Adrenal gland (tissue), 5 donors: ENCODE measurements at regions not wholly inside any gene's neighbourhood (a gene's known extent, or its start where the extent isn't known, plus 50 kb on each side); places are given as distances from the start of the nearest gene placed in this dataset.

ENCODE experiments used
- POLR2A ChIP-seq, 2 donors: fragments of 450-650 bp; IDR thresholded peaks; one replicate each; pipeline ENCODE4 v1.6.1; 2017; ENCODE audit warnings: antibody characterized with exemption in 2 of 2, mild to moderate bottlenecking in 2 of 2, moderate library complexity in 1 of 2
- TF ChIP-seq, protein P1 (sequence below), 6 experiments: fragments of 450-650 bp in 4 of 6; fragments of 200-600 bp in 2 of 6; sonication (generic) in 1 of 6; IDR thresholded peaks; 1 replicate in 5 of 6; 2 replicates in 1 of 6; pipeline versions ENCODE4 v1.5.1 to v1.8.0; 2016 to 2021; ENCODE audit warnings: antibody characterized with exemption in 6 of 6, mild to moderate bottlenecking in 2 of 6, moderate library complexity in 1 of 6
- donor health status: DM: no; HTN: no; CAD: no.

DNA sequence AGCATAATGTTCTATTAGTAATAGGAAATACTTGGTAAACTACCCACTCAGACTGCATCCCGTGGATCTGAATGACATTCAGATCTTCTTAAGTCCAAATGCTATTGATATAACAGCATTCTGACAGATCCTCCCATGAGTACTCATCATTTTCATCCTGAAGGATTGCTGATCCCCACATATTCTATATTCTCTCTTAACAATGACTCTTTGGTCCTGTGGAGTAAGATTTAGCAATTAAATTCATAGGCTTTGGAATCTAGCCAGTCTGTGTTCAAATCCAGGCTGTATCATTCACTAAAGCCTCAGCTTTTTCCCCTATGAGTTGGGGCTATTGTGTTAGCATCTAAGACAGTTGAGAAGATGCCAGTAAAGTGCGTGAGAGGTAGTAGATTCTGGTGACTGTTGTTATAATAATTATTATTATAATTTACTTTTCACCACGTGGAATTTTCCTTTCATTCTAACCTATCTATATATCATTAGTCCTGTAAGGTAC, 591.3 kb upstream of the SYT4 start:
- TF ChIP-seq, protein P1, sequence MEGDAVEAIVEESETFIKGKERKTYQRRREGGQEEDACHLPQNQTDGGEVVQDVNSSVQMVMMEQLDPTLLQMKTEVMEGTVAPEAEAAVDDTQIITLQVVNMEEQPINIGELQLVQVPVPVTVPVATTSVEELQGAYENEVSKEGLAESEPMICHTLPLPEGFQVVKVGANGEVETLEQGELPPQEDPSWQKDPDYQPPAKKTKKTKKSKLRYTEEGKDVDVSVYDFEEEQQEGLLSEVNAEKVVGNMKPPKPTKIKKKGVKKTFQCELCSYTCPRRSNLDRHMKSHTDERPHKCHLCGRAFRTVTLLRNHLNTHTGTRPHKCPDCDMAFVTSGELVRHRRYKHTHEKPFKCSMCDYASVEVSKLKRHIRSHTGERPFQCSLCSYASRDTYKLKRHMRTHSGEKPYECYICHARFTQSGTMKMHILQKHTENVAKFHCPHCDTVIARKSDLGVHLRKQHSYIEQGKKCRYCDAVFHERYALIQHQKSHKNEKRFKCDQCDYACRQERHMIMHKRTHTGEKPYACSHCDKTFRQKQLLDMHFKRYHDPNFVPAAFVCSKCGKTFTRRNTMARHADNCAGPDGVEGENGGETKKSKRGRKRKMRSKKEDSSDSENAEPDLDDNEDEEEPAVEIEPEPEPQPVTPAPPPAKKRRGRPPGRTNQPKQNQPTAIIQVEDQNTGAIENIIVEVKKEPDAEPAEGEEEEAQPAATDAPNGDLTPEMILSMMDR (IDR thresholded peaks at IDR 0.05), result no peak
- no peak for TF ChIP-seq POLR2A (IDR thresholded peaks at IDR 0.05)
